Mammary epithelial cell (primary cell): ENCODE measurements at regions not wholly inside any gene's neighbourhood (a gene's known extent, or its start where the extent isn't known, plus 50 kb on each side); places are given as distances from the start of the nearest gene placed in this dataset.

Experiments used
- EZH2 ChIP-seq: IDR thresholded peaks from 2 replicates; pipeline ENCODE4 v1.6.1; 2012; ENCODE audit warnings: low read length, inconsistent platforms, borderline replicate concordance
- TF ChIP-seq, protein P1 (sequence below), 2 donors: IDR thresholded peaks in 1 of 2; conservative IDR thresholded peaks in 1 of 2; 2 replicates each; pipeline ENCODE4 v1.5.1; 2011 to 2012; ENCODE audit warnings: inconsistent platforms in 2 of 2, low read length in 2 of 2, mild to moderate bottlenecking in 2 of 2, control low read depth in 1 of 2, low read depth in 1 of 2; ENCODE audit not compliant: insufficient read depth in 1 of 2; ENCODE audit errors: extremely low read depth in 1 of 2

- TF ChIP-seq, protein P1, sequence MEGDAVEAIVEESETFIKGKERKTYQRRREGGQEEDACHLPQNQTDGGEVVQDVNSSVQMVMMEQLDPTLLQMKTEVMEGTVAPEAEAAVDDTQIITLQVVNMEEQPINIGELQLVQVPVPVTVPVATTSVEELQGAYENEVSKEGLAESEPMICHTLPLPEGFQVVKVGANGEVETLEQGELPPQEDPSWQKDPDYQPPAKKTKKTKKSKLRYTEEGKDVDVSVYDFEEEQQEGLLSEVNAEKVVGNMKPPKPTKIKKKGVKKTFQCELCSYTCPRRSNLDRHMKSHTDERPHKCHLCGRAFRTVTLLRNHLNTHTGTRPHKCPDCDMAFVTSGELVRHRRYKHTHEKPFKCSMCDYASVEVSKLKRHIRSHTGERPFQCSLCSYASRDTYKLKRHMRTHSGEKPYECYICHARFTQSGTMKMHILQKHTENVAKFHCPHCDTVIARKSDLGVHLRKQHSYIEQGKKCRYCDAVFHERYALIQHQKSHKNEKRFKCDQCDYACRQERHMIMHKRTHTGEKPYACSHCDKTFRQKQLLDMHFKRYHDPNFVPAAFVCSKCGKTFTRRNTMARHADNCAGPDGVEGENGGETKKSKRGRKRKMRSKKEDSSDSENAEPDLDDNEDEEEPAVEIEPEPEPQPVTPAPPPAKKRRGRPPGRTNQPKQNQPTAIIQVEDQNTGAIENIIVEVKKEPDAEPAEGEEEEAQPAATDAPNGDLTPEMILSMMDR (conservative IDR thresholded peaks at IDR 0.05 in 1 of 2, IDR thresholded peaks at IDR 0.05 in 1 of 2; ENCODE audit: extremely low read depth in 1 of 2, insufficient read depth in 1 of 2, low read depth in 1 of 2, low read length in 2 of 2) = no peak
- no peak for TF ChIP-seq EZH2
Measured at GRCh38 chr4:77332696-77333270, 175.8 kb downstream of the CCNG2 start.
